NCI-H69 (cell line): ENCODE measurements at regions not wholly inside any gene's neighbourhood (a gene's known extent, or its start where the extent isn't known, plus 50 kb on each side); places are given as distances from the start of the nearest gene placed in this dataset.
"Not testable (repeated sequence)": the region's sequence is repeated elsewhere in the genome, so short reads cannot be mapped to it uniquely, and the experiment has no call there.

Source experiments
- DNase-seq: peaks from one replicate; lab custom pipeline; 2025; lab: John Stamatoyannopoulos, UW

DNA sequence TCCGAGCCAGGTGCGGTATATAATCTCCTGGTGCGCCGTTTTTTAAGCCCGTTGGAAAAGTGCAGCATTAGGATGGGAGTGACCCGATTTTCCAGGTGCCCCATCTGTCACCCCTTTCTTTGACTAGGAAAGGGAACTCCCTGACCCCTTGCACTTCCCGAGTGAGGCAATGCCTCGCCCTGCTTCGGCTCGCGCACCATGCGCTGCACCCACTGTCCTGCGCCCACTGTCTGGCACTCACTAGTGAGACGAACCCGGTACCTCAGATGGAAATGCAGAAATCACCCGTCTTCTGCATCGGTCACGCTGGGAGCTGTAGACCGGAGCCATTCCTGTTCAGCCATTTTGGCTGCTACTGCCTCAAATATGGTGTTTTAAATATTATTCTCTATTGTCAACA is 198.0 kb downstream of the MEIS1 start:
- not testable (repeated sequence) for DNase-seq

DNA sequence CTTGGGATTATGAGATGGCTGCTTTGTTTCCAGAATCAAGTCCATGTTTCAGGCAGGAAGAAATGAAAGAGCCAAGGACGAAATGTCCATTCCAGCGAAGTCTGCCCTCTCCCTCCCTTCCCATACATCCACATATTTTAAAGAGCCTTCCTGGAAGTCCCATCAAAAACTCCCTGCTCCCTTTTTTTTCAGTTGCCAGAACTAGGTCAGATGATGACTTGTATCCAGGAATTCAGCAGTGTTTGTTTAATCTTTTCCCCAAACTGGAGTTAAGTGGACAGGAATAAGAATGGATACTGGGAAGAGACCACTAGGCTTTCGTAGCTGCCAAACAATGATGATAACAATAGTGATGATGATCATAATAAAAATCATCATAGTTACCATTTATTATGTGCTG is 198.7 kb downstream of the MEIS1 start:
- no peak for DNase-seq

DNA sequence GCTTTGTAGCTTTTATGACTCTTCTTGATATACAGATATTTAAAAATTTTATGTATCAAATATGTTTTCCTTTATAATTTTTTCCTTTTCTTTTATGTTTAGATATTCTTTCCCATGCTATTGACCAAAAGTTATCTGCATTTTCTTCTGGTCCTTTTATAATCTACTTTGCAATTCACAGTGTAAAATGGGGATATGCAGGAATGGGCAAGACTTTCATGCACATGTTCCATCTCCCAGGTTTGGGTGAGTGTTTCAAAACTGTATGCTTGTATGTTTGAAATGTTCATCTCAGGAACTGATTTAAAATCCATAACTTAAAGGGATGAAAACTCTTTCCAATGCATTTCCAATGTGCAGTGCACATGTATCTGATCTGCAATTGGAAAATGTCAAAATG is 199.9 kb downstream of the MEIS1 start:
- DNase-seq, result no peak

DNA sequence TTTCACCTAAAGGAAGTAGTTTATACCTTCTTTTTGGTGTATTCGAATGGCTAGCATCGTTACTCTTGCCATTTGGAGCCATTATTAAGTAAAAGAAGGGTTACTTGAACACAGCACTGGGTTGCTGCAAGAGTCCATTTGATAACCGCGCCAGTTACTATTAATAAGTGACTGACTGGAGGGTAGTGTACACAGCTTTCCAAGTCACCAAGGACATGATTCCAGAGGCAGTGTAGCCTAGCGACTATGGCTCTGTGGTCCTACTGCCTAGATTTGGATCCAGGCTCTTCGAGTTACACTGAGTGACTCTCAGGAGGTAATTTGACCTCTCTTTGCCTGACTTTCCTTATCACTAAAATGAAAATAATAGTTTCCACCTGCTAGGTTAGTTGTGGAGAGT is 206.8 kb downstream of the MEIS1 start:
- DNase-seq, result no peak

DNA sequence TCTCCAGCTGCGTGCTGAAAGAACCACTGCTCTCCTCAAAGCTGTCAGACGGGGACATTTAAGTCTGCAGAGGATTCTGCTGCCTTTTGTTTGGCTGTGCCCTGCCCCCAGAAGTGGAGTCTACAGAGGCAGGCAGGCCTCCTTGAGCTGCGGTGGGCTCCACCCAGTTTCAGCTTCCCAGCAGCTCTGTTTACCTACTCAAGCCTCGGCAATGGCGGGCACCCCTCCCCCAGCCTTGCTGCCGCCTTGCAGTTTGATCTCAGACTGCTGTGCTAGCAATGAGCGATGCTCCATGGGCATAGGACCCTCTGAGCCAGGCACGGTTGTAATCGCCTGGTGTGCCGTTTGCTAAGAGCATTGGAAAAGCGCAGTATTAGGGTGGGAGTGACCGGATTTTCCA is 213.2 kb downstream of the MEIS1 start:
- not testable (repeated sequence) for DNase-seq

DNA sequence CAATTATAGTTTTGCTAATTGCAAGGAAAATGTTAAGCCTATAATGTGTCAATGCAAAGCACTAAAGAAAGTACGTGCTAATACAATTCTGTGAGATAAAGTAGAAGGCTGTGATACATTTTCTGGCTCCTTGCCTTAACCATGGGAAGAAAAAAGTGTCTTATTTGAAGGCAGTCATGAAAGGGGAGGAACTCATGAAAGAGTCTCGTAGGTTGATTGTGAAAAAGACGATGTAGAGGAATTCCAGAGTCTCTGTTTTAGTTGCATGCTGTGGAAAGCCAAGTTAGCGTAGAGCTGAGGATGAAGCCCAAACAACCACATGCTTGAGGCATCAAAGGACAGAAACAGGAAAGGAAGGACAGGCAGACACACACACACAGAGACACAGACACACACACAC is 214.1 kb downstream of the MEIS1 start:
- no peak for DNase-seq

- DNase-seq, result no peak
These were observed 216.4 kb downstream of the MEIS1 start for GRCh38 chr2:66651295-66651694.

- DNase-seq, result no peak
These were observed 225.9 kb downstream of the MEIS1 start for GRCh38 chr2:66660804-66661203.

- no peak for DNase-seq
These were observed 226.6 kb downstream of the MEIS1 start for GRCh38 chr2:66661253-66662173.

GRCh38 chr2:66665124-66665984 is 230.4 kb downstream of the MEIS1 start:
- DNase-seq, result no peak

- no peak for DNase-seq
These were observed 232.4 kb downstream of the MEIS1 start for GRCh38 chr2:66667301-66667700.

DNA sequence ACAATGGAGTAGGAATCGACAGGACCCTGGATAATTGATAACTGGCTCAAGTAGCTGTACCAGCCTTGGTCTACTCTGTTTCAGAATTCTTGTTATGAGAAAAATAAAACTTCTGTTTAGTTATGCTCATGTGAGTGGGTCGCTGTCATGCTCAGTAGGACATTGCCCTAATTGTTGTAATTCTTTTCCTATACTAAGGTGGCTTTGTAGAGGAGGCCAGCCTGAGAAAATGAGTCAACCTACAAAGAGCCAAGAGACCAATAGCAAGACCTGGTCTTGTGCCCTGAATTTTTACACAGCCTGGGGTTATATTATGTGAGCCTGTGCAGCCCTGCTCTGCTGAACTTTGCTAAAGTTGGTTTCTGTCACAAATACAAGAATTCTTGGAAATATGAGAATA is 238.4 kb downstream of the MEIS1 start:
- DNase-seq, result no peak

DNA sequence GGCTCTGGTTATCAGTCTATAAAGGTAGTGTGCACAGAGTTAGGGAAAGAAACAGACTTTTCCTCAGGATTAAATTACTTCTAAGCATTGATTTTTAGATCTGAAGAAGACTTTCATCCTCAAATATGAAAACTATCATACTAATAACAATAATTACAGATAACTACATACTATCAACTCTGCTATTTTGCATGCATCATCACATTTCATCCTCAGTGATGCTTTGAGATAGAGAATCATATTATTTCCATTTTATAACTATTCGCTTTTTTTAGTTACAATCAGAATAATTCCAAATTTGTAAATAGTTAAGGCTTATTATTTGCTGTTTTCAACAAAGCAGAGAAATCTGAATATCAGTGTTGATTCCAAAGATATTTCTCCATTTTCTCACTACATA is 239.2 kb downstream of the MEIS1 start:
- DNase-seq, result no peak

- no peak for DNase-seq
These were observed 240.7 kb downstream of the MEIS1 start for GRCh38 chr2:66675591-66675990.

GRCh38 chr2:66679442-66679841 is 244.5 kb downstream of the MEIS1 start:
- peak; percentile 69 for DNase-seq

GRCh38 chr2:66682476-66682875 is 247.6 kb downstream of the MEIS1 start:
- peak; percentile 70 for DNase-seq

DNA sequence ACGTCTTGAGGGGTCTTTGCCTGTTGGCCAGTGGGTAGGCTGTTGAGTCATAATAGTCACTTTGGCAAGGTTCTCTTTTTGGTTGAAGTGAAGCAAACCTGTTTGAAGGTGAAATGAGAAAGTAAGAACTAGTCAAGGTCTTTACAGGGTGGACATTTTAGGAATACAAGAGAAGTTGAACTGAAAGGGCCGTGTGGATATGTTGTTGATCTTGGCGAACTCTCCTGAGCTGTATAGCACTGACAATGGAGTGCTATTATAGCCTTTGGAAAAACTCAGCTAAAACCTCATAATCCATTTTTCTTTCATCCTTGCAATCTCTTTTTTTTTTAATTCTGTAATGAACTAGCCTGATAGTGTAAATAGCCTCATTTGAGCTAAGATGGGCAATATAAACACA is 248.1 kb downstream of the MEIS1 start:
- no peak for DNase-seq

DNA sequence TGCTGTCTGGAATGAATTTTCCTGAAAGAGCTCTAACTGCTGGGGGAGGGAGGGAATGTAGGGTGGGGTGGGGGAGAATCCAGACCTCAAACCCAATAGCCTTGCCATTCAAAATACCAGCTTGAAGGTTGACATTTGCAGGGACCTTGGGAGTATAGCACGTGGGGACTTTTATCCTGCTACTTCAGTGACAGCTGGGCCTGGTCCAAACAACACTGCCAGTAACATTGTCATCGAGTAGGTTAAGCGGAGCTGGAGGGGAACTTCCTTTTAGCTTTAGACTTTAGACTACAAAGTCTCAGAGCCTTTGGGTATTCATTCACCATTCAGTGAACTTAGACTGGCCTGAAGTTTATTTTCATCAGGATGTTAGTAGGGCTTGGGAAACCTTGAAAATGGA is 248.7 kb downstream of the MEIS1 start:
- no peak for DNase-seq

GRCh38 chr2:66684289-66684688 is 249.4 kb downstream of the MEIS1 start:
- DNase-seq, result no peak

GRCh38 chr2:66686755-66687154 is 251.8 kb downstream of the MEIS1 start:
- DNase-seq, result peak; percentile 14

DNA sequence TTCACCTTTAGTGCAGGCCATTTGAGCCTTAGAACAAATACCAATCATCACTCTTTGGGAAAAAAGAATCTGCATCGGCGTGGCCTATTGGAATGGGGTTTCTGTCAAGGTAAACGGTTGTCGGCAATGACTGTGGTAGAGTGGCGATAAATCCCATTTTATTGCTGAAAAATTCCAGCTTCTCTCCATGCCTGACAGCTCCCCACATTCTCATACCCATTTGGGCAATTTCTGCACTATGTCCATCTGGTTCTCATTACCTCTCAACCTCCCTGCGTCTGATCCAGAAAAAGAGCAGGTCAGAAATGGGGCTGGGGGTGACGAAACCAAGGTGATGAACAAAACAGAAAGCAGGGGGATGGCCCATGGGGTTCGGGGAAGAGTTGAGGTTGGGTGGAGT is 254.0 kb downstream of the MEIS1 start:
- DNase-seq, result no peak

- no peak for DNase-seq
These were observed 254.6 kb downstream of the MEIS1 start for GRCh38 chr2:66689456-66690051.
